T-helper 1 cell treated with Interleukin-12 subunit alpha and Interleukin-12 subunit beta and Interleukin-4 antibody, amounts not matched to agents 30 μg/mL and 1 μg/mL, for 36 hours (primary cell): ENCODE measurements at regions not wholly inside any gene's neighbourhood (a gene's known extent, or its start where the extent isn't known, plus 50 kb on each side); places are given as distances from the start of the nearest gene placed in this dataset.

ENCODE experiments used
- H3K27ac Mint-ChIP-seq: one replicate; pipeline ENCODE4 v1.8.0; 2021; ENCODE audit warnings: mild to moderate bottlenecking, mixed read lengths
- H3K27me3 Mint-ChIP-seq: one replicate; pipeline ENCODE4 v1.8.0; 2021; ENCODE audit warnings: low read depth, mixed read lengths
- H3K36me3 Mint-ChIP-seq: one replicate; pipeline ENCODE4 v1.8.0; 2021; ENCODE audit warnings: low read depth, mixed read lengths
- H3K4me1 Mint-ChIP-seq: one replicate; pipeline ENCODE4 v1.8.0; 2021; ENCODE audit warnings: low read depth, mixed read lengths
- H3K4me3 Mint-ChIP-seq: one replicate; pipeline ENCODE4 v1.8.0; 2021; ENCODE audit warnings: mild to moderate bottlenecking, moderate library complexity, mixed read lengths
- H3K9me3 Mint-ChIP-seq: one replicate; pipeline ENCODE4 v1.8.0; 2021; ENCODE audit warnings: mixed read lengths

- H3K27me3 Mint-ChIP-seq: no peaks in the 10 kb centered on the region
- no peak overlapping the region for H3K27ac Mint-ChIP-seq
- H3K36me3 Mint-ChIP-seq: no peaks in the 10 kb centered on the region
- no peaks in the 10 kb centered on the region for H3K4me1 Mint-ChIP-seq
- no peak overlapping the region for H3K4me3 Mint-ChIP-seq
- peaks cover 5% of the 10 kb centered on the region for H3K9me3 Mint-ChIP-seq
These were observed 120.7 kb upstream of the DAZL start for GRCh38 chr3:16725972-16726371.

- no peaks in the 10 kb centered on the region for H3K4me1 Mint-ChIP-seq
- H3K27me3 Mint-ChIP-seq: no peaks in the 10 kb centered on the region
- no peak overlapping the region for H3K27ac Mint-ChIP-seq
- H3K36me3 Mint-ChIP-seq: no peaks in the 10 kb centered on the region
- H3K9me3 Mint-ChIP-seq: peaks cover 30% of the 10 kb centered on the region
- H3K4me3 Mint-ChIP-seq: no peak overlapping the region
These were observed 123.8 kb upstream of the DAZL start for GRCh38 chr3:16728770-16729745.

- no peak overlapping the region for H3K4me3 Mint-ChIP-seq
- H3K4me1 Mint-ChIP-seq: no peaks in the 10 kb centered on the region
- no peak overlapping the region for H3K27ac Mint-ChIP-seq
These were observed 133.2 kb upstream of the DAZL start for GRCh38 chr3:16738451-16738850.

GRCh38 chr3:16739541-16740105 lies 134.4 kb upstream of the DAZL start:
- Mint-ChIP-seq H3K27me3 (no peaks in the 10 kb centered on the region), H3K9me3 (peaks cover 27% of the 10 kb centered on the region), H3K4me3 (no peak overlapping the region), H3K27ac (no peak overlapping the region), H3K36me3 (no peaks in the 10 kb centered on the region), H3K4me1 (no peaks in the 10 kb centered on the region)

More at GRCh38 chr3:16738451-16738850, 133.2 kb upstream of the DAZL start:
- peaks cover 28% of the 10 kb centered on the region for H3K9me3 Mint-ChIP-seq
- no peaks in the 10 kb centered on the region for H3K27me3 Mint-ChIP-seq
- no peaks in the 10 kb centered on the region for H3K36me3 Mint-ChIP-seq

- no peak overlapping the region for H3K4me3 Mint-ChIP-seq
- H3K9me3 Mint-ChIP-seq: peaks cover 27% of the 10 kb centered on the region
- H3K27me3 Mint-ChIP-seq: no peaks in the 10 kb centered on the region
- no peak overlapping the region for H3K27ac Mint-ChIP-seq
- H3K4me1 Mint-ChIP-seq: no peaks in the 10 kb centered on the region
- H3K36me3 Mint-ChIP-seq: no peaks in the 10 kb centered on the region
These were observed 135.3 kb upstream of the DAZL start for GRCh38 chr3:16740515-16740914.

GRCh38 chr3:16741103-16741758 lies 136.0 kb upstream of the DAZL start:
- Mint-ChIP-seq H3K9me3 (peaks cover 27% of the 10 kb centered on the region), H3K36me3 (no peaks in the 10 kb centered on the region), H3K4me3 (no peak overlapping the region), H3K27me3 (no peaks in the 10 kb centered on the region), H3K4me1 (no peaks in the 10 kb centered on the region), H3K27ac (no peak overlapping the region)

GRCh38 chr3:16741890-16742289 lies 136.7 kb upstream of the DAZL start:
- Mint-ChIP-seq H3K4me3 (no peak overlapping the region), H3K36me3 (no peaks in the 10 kb centered on the region), H3K27me3 (no peaks in the 10 kb centered on the region), H3K9me3 (peaks cover 27% of the 10 kb centered on the region), H3K4me1 (no peaks in the 10 kb centered on the region), H3K27ac (no peak overlapping the region)

- no peaks in the 10 kb centered on the region for H3K36me3 Mint-ChIP-seq
- H3K27ac Mint-ChIP-seq: no peak overlapping the region
- H3K9me3 Mint-ChIP-seq: peaks cover 27% of the 10 kb centered on the region
- no peaks in the 10 kb centered on the region for H3K27me3 Mint-ChIP-seq
- no peak overlapping the region for H3K4me3 Mint-ChIP-seq
- no peaks in the 10 kb centered on the region for H3K4me1 Mint-ChIP-seq
These were observed 138.1 kb upstream of the DAZL start for GRCh38 chr3:16743276-16743675.

- no peak overlapping the region for H3K4me3 Mint-ChIP-seq
- peaks cover 3% of the 10 kb centered on the region for H3K9me3 Mint-ChIP-seq
- H3K27me3 Mint-ChIP-seq: peaks cover 8% of the 10 kb centered on the region
- H3K36me3 Mint-ChIP-seq: no peaks in the 10 kb centered on the region
- no peaks in the 10 kb centered on the region for H3K4me1 Mint-ChIP-seq
- H3K27ac Mint-ChIP-seq: no peak overlapping the region
These were observed 125.4 kb upstream of the PLCL2 start for GRCh38 chr3:16759227-16759903.

GRCh38 chr3:16761571-16761970 lies 123.2 kb upstream of the PLCL2 start:
- no peaks in the 10 kb centered on the region for H3K36me3 Mint-ChIP-seq
- H3K27ac Mint-ChIP-seq: no peak overlapping the region
- peaks cover 3% of the 10 kb centered on the region for H3K9me3 Mint-ChIP-seq
- H3K27me3 Mint-ChIP-seq: peaks cover 8% of the 10 kb centered on the region
- no peaks in the 10 kb centered on the region for H3K4me1 Mint-ChIP-seq
- no peak overlapping the region for H3K4me3 Mint-ChIP-seq

- H3K4me1 Mint-ChIP-seq: no peaks in the 10 kb centered on the region
- peaks cover 3% of the 10 kb centered on the region for H3K9me3 Mint-ChIP-seq
- H3K27ac Mint-ChIP-seq: no peak overlapping the region
These were observed 119.1 kb upstream of the PLCL2 start for GRCh38 chr3:16765661-16766060.

GRCh38 chr3:16767006-16767405 lies 117.7 kb upstream of the PLCL2 start:
- no peaks in the 10 kb centered on the region for H3K4me1 Mint-ChIP-seq
- no peak overlapping the region for H3K27ac Mint-ChIP-seq
- H3K36me3 Mint-ChIP-seq: no peaks in the 10 kb centered on the region
- H3K27me3 Mint-ChIP-seq: peaks cover 4% of the 10 kb centered on the region
- H3K4me3 Mint-ChIP-seq: no peak overlapping the region
- H3K9me3 Mint-ChIP-seq: peaks cover 3% of the 10 kb centered on the region

More at GRCh38 chr3:16765661-16766060, 119.1 kb upstream of the PLCL2 start:
- Mint-ChIP-seq H3K4me3 (no peak overlapping the region), H3K27me3 (peaks cover 4% of the 10 kb centered on the region), H3K36me3 (no peaks in the 10 kb centered on the region)

GRCh38 chr3:16768014-16768413 lies 116.7 kb upstream of the PLCL2 start:
- Mint-ChIP-seq H3K4me1 (peaks cover 3% of the 10 kb centered on the region), H3K27me3 (peaks cover 4% of the 10 kb centered on the region), H3K4me3 (no peak overlapping the region), H3K36me3 (no peaks in the 10 kb centered on the region), H3K9me3 (no peaks in the 10 kb centered on the region), H3K27ac (no peak overlapping the region)

GRCh38 chr3:16768956-16769355 lies 115.8 kb upstream of the PLCL2 start:
- Mint-ChIP-seq H3K9me3 (no peaks in the 10 kb centered on the region), H3K27ac (no peak overlapping the region), H3K36me3 (no peaks in the 10 kb centered on the region), H3K4me1 (peaks cover 3% of the 10 kb centered on the region), H3K27me3 (peaks cover 4% of the 10 kb centered on the region), H3K4me3 (no peak overlapping the region)
